Middle frontal gyrus (tissue), 1 donor: ENCODE measurements at regions not wholly inside any gene's neighbourhood (a gene's known extent, or its start where the extent isn't known, plus 50 kb on each side); places are given as distances from the start of the nearest gene placed in this dataset.

Experiments used
- DNase-seq: peaks from one replicate; pipeline ENCODE4 v3.0.0-alpha.2; 2015; ENCODE audit warnings: low spot score; ENCODE audit errors: extremely low spot score

DNA sequence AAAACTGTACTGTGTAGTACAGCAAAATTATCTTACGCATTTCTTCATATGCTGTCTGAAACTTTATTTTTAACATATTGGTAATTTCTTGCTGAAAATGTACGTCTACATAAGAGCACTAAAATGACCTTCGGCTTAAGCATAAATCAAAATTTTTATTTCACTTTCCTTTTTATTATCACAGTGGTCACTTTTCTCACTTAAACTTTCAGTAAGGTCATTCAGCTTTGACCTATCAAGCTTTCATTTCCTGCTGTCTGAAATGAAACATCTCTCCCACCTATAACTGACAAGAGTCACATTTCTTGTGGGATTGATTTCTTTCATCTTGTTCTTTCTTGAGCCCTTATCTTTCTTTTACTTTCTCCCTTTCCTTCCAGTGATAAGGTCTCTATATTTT lies 2212.7 kb upstream of the PCDH20 start:
- no peak for DNase-seq

GRCh38 chr13:63625869-63626268 lies 2210.2 kb upstream of the PCDH20 start:
- no peak for DNase-seq

DNA sequence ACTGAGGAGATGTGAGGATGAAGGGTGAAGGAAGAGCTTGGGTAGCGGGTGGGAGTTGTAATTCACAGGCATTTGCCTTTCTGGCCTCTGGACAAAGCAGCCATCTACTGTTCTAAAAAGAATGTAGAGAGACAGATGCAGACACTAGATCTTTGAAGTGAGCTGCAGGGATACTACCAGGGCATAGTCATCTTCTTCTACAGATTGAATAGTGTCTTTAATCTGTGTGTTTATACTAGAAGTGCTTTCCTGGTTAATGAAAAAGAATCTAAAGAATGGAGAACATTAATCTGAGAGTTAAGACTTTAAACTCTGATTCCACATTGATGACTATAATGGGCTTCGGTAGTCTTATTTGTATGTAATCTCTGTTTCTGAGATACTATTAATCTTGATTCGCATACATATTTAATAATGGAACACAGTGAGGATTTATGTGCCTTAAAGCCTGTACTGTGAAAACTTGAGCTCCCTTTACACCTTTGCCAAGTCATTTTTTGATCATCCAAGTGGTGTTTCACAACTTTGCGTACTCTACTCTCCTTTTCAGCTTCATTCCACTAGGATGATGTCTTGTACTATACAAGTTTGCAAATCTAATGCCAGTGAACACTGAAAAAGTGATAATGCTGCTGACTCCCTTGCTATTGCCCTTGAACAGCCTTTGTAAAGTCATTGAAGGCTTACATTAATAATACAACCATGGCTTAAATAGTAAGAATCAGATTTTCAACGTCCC lies 2199.4 kb upstream of the PCDH20 start:
- DNase-seq, result no peak

GRCh38 chr13:63607153-63607552 lies 2191.5 kb upstream of the PCDH20 start:
- DNase-seq, result no peak

DNA sequence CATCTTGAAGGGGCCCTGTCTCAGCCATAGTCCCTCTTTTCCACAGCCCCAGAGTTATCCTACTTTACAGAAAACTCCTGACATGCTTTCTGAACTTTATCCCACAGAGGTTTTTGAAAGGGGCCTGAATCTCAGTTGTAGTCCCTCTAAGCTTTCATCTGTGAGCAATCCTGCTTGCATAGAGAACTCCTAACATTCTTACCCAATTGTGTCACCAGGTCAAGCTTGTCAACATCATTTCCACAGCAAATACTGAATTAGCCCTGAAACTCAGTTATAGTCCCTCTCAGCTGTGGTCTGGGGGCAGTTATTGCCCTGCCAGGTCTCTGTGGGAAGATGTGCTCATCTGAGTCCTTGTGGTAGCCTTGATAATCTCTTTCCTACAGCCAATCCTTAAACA lies 2190.3 kb upstream of the PCDH20 start:
- DNase-seq, result no peak

DNA sequence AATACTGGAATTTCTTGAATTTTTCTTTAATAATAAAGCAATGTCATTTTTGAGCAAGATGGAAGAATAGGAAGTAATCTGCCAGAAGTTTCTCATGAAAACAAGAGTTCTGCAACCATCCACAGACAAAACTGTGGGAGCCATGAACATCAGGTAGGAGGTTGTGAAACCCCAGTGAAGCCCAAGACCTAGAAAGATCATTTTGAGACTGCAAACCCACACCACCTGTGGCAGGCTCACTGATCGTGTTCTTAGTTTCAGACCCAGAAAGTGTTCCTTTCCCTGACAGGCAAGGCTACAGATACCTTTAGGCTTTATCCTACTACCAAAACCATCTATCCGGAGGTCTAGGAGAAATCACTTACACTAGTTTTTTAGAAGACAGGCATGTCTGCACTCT lies 2189.8 kb upstream of the PCDH20 start:
- DNase-seq, result no peak

- DNase-seq, result no peak
Measured at GRCh38 chr13:63595811-63596210, 2180.2 kb upstream of the PCDH20 start.

- no peak for DNase-seq
Measured at GRCh38 chr13:63586467-63586866, 2170.8 kb upstream of the PCDH20 start.

- no peak for DNase-seq
Measured at GRCh38 chr13:63578796-63579195, 2163.1 kb upstream of the PCDH20 start.

DNA sequence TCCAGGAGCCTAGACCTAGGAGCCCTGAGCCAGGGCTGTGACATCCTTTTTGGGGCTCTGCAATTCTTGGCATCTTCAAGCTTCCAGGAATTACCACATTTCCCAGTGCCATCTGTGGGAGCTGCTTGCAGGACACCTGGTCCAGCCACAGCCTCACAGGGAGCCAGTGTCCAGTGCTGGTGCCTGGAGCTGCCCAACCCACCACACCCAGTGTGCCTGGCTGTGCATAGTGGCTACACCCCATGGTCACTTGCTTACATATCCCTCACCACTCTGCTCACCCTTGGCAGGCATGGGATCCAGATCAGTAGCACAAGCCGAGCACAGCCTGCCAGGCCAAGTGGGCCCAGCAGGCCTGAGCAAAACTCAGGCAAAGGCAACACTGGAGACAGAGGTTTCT lies 2151.4 kb upstream of the PCDH20 start:
- DNase-seq, result no peak

DNA sequence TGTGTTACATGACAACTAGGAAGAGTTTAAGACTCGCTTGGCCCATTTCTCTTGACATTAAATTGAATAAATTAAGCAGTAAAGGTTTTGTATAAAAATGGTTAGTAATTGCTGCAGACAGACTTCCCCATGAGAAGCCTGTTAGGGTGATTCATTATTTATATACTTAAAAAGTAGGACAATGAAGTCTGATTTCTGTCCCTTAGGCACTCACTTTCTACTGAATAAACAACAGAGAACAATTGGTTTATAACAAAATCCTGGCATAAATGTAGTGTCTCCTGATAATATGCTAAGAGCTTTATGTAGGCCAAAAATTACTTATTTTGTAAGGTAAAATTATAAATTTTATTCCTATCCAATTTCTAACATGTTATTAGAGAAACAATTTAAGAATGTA lies 2138.5 kb upstream of the PCDH20 start:
- no peak for DNase-seq

DNA sequence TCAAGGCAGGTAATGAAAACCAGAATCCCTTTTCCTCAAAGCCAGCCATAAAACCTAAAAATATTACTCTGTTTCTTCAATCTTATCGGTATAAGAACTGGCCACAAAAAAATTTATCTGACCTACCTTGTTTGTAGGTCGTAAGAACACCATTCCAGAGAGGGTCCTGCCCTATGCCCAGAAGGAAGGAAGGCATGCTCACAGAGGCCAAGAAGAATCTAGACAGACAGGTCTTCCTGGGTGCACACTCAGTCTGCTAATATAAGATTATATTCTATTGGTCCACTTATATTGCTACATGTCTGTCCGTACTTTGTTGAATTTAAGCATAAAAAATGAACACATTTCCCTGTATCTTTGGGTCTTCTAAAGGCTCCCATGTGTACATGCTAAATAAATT lies 2136.1 kb upstream of the PCDH20 start:
- no peak for DNase-seq

GRCh38 chr13:63546524-63546923 lies 2130.9 kb upstream of the PCDH20 start:
- DNase-seq, result no peak

GRCh38 chr13:63542770-63543169 lies 2127.1 kb upstream of the PCDH20 start:
- DNase-seq, result no peak

GRCh38 chr13:63541336-63541735 lies 2125.7 kb upstream of the PCDH20 start:
- no peak for DNase-seq

DNA sequence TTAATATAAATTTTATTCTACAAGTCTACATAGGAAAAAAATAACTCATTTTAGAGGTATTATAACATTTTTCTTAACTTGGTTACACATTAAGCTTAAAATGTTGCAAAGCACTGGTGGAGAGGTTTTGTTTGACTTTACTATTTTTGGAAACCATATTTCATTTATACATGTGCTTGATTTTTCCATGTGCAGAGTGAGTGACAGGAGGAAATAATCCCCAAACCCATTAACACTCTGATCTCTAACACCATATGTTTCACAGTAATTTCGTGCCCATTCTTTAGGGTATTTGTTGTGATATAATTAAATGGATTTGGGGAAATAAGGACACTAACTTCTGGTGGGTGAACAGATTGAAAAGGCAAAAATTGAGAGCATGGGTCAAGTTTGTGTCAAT lies 2124.4 kb upstream of the PCDH20 start:
- DNase-seq, result no peak

- DNase-seq, result no peak
Measured at GRCh38 chr13:63517371-63517770, 2101.7 kb upstream of the PCDH20 start.

DNA sequence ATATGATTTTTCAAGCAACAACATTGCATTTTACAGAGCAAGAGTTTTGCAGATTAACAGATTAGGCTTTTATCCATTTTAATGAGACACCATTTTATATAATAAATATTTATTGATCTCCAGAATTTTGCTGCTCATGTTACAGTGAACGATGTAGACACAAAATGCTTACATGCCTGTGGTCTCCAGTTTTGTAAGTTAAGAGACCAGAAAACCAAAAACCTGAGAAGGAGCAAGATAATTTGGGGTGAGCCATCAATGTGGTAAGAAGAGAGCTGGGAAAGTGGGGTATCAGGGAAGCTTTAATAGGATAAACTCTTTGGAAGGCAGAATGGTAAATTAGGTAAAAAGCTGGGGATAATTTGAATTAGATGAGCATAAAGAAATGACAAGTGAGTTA lies 2100.5 kb upstream of the PCDH20 start:
- no peak for DNase-seq

DNA sequence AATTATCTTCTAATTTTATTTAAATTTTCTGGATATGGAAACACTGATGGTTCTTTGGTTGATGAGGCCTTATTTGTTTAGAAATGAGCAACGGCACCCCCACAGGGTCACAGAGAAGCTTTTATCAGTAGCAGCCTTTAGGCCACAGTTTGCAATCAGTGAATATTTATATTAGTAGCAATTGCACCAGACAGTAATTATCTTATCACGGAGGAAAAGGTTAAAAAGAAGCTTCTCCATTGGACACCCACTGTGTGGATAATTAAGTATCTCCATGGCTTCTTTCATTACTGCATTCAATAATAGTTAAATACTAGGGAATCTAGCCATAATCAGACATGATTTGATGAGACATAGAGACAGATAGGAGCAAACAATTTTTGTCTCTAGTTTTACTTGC lies 2099.2 kb upstream of the PCDH20 start:
- no peak for DNase-seq

GRCh38 chr13:63512095-63512494 lies 2096.4 kb upstream of the PCDH20 start:
- DNase-seq, result no peak

DNA sequence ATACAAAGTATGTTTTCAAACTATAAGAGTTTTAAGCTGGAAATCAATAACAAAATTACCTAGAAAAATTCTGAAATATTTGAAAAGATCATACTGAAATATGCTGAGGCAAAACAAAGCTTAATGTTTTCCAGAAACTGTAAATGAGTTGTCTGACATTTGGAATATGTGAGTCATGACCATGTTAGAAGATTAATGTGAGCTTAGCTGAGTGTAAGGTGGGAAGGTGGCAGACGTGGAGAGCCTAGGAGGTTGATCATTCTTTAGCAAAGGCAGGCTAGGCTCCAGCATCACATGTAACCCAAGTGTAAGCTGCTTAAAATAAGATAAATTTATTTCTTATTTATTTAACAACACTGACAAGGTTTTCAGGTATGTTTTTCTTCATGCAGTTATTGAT lies 2086.1 kb upstream of the PCDH20 start:
- DNase-seq, result no peak

DNA sequence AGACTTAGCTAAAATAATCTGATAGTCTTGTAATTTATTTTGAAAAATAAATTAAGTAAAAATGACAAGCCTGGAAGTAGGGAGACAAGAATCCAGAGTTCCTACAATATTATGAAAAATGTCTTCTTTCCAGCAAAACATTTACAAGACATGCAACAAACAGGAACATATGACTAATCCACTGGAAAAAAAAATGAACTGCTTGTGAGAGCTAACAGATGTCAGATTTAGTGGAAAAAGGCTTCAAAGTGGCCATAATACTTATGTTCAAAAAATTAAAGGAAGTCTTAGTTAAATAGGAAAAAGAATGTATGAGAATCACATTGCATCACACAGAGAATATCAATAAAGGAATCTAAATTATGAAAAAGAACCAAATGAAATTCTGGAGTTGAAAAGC lies 2082.0 kb upstream of the PCDH20 start:
- DNase-seq, result no peak

DNA sequence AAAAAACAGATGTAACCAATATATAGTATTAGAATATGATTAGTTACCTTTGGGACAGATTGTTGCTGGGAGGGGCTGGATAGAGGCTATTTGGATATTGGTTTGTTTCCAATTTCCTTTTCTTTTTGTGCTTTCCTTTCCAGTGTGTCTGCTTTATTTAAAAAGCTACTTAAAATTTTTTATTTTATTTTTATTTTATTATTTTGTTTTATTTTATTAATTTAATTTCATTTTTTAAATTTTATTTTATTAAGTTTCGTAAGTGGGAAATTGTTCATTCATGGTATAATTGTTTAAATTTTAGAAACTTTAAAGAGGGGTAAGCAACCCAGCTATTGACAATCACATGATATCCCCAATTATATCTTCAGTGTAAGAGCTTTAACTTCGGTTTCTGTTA lies 2077.0 kb upstream of the PCDH20 start:
- DNase-seq, result no peak

DNA sequence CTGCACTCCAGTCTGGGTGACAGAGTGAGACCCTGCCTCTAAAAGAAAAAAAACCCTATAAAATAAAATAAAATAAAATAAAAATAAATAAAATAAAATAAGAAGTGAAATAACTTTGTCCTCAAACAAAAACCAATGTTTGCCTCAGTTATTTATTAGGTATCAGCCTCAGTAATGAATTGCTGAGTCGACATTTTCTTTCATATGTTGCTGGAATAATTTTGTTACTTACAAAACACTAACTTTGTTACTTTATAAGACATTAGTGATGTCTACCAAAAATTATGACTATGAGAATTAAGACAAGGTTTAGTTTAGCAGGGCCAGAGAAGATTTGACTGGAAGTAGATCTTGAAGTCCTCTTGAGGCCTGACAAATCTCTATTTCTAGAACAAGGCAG lies 2074.5 kb upstream of the PCDH20 start:
- no peak for DNase-seq
